ENCODE measurements at regions not wholly inside any gene's neighbourhood (a gene's known extent, or its start where the extent isn't known, plus 50 kb on each side); places are given as distances from the start of the nearest gene placed in this dataset.

- Histone ChIP-seq H3K4me3 (ENCODE audit: low read depth in 1 of 2, low read length in 2 of 2) (no peak overlapping the region), H3K27me3 (ENCODE audit: control insufficient read depth in 1 of 2, insufficient read depth in 2 of 2, low read length in 2 of 2) (no peaks in the 10 kb centered on the region), H3K27ac (ENCODE audit: low read depth in 2 of 2, low read length in 1 of 2) (no peak overlapping the region), H3K36me3 (ENCODE audit: control insufficient read depth in 2 of 2, insufficient read depth in 2 of 2, low read length in 1 of 2) (no peaks in the 10 kb centered on the region), H3K4me1 (ENCODE audit: control insufficient read depth in 2 of 2, insufficient read depth in 2 of 2, low read length in 1 of 2) (no peaks in the 10 kb centered on the region), H3K9me3 (ENCODE audit: control insufficient read depth in 2 of 2, insufficient read depth in 1 of 2, low read depth in 1 of 2, low read length in 1 of 2) (peaks cover 3% of the 10 kb centered on the region in 2 donors)
- 82 to 86% methylated on average over 7 of the region's 7 CpGs for WGBS, 2 donors
Observed at GRCh38 chr11:70619591-70619990, 221.3 kb downstream of the CTTN start.

DNA sequence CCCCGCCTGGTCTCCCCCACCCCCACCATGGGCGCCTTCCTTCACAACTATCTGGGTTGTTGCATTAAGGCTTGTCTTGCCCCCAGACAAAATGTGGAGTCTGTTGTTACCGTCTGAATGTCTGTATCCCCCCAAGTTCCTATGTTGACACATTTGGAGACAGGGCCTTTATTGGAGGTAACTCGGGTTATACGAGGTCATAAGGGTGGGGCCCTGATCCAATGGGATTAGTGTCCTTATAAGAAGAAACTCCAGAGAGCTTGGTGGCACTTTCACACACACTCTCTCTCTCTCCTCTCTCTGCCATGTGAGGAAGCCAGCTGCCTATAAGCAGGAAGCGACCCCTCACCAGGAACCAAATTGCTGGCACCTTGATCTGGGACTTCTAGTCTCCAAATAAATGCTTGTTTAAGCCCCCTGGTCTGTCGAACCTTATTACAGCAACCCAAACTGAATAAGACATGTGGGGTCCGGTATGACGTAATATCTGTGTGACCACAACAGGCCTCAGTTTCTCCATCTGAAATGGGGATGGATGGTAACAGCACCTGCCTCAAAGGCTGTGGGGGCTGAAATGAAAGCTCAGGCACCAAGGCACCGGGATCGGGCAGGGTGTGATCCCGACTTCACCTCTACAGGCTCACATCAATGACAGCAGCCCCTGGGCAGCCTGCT lies 222.3 kb downstream of the CTTN start:
- WGBS, 2 donors: 92 to 93% methylated on average over 12 of the region's 12 CpGs
- Histone ChIP-seq H3K27me3 (ENCODE audit: control insufficient read depth in 1 of 2, insufficient read depth in 2 of 2, low read length in 2 of 2) (no peaks in the 10 kb centered on the region), H3K4me3 (ENCODE audit: low read depth in 1 of 2, low read length in 2 of 2) (no peak overlapping the region), H3K4me1 (ENCODE audit: control insufficient read depth in 2 of 2, insufficient read depth in 2 of 2, low read length in 1 of 2) (no peaks in the 10 kb centered on the region), H3K27ac (ENCODE audit: low read depth in 2 of 2, low read length in 1 of 2) (no peak overlapping the region), H3K9me3 (ENCODE audit: control insufficient read depth in 2 of 2, insufficient read depth in 1 of 2, low read depth in 1 of 2, low read length in 1 of 2) (peaks cover under 1 to 3% of the 10 kb centered on the region in 2 donors), H3K36me3 (ENCODE audit: control insufficient read depth in 2 of 2, insufficient read depth in 2 of 2, low read length in 1 of 2) (no peaks in the 10 kb centered on the region)

DNA sequence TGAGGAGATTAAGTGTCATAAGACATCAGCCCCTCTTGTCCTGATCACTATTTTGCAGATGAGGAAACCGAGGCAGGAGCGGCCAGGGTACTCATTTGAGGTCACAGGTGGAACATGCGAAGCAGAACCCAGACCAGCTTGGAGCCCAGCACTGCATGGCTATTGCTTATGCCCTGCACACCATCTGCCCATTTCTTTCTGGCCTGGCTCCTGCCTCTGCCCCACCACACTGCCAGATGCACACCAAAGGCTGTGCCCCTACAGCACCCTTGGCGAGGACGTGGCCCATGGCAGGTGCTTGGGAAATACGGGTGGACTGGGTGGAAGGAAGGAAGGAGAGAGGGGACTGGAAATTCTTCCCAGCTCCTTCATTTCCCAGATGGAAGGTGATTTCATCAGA lies 222.9 kb downstream of the CTTN start:
- Histone ChIP-seq H3K36me3 (ENCODE audit: control insufficient read depth in 2 of 2, insufficient read depth in 2 of 2, low read length in 1 of 2) (no peaks in the 10 kb centered on the region), H3K4me3 (ENCODE audit: low read depth in 1 of 2, low read length in 2 of 2) (no peak overlapping the region), H3K27ac (ENCODE audit: low read depth in 2 of 2, low read length in 1 of 2) (no peak overlapping the region), H3K27me3 (ENCODE audit: control insufficient read depth in 1 of 2, insufficient read depth in 2 of 2, low read length in 2 of 2) (no peaks in the 10 kb centered on the region), H3K4me1 (ENCODE audit: control insufficient read depth in 2 of 2, insufficient read depth in 2 of 2, low read length in 1 of 2) (no peaks in the 10 kb centered on the region), H3K9me3 (ENCODE audit: control insufficient read depth in 2 of 2, insufficient read depth in 1 of 2, low read depth in 1 of 2, low read length in 1 of 2) (peaks cover 0 to 3% of the 10 kb centered on the region in 2 donors)
- WGBS, 2 donors: 93 to 94% methylated on average over 6 of the region's 6 CpGs

DNA sequence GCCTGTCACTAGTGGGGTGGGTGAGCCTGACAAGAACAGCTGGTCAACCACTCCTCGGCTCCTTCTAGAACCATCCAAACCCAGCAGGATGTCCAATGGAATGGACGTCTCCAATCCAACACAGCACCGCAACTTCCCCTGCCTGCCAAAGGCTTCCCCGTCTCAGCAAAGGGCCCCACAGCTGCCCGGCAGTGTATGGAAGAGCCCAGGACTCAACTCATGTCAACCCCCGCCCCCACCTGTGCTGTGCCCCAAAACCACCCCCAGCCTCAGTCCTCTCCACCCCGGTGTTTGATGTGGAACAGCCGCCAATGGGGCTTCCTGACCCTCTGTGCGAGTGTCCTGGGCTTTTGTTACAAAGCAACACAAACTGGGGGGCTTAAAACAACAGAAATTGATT lies 223.8 kb downstream of the CTTN start:
- H3K27ac ChIP-seq (ENCODE audit: low read depth in 2 of 2, low read length in 1 of 2): no peak overlapping the region
- 91 to 93% methylated on average over 9 of the region's 9 CpGs for WGBS, 2 donors
- peaks cover 0 to 3% of the 10 kb centered on the region in 2 donors for H3K9me3 ChIP-seq (ENCODE audit: control insufficient read depth in 2 of 2, insufficient read depth in 1 of 2, low read depth in 1 of 2, low read length in 1 of 2)
- no peaks in the 10 kb centered on the region for H3K4me1 ChIP-seq (ENCODE audit: control insufficient read depth in 2 of 2, insufficient read depth in 2 of 2, low read length in 1 of 2)
- H3K36me3 ChIP-seq (ENCODE audit: control insufficient read depth in 2 of 2, insufficient read depth in 2 of 2, low read length in 1 of 2): no peaks in the 10 kb centered on the region
- no peaks in the 10 kb centered on the region for H3K27me3 ChIP-seq (ENCODE audit: control insufficient read depth in 1 of 2, insufficient read depth in 2 of 2, low read length in 2 of 2)
- no peak overlapping the region for H3K4me3 ChIP-seq (ENCODE audit: low read depth in 1 of 2, low read length in 2 of 2)

GRCh38 chr11:70623906-70624597 lies 225.7 kb downstream of the CTTN start:
- Histone ChIP-seq H3K9me3 (ENCODE audit: control insufficient read depth in 2 of 2, insufficient read depth in 1 of 2, low read depth in 1 of 2, low read length in 1 of 2) (peaks cover 0 to 3% of the 10 kb centered on the region in 2 donors), H3K27me3 (ENCODE audit: control insufficient read depth in 1 of 2, insufficient read depth in 2 of 2, low read length in 2 of 2) (no peaks in the 10 kb centered on the region), H3K27ac (ENCODE audit: low read depth in 2 of 2, low read length in 1 of 2) (no peak overlapping the region), H3K36me3 (ENCODE audit: control insufficient read depth in 2 of 2, insufficient read depth in 2 of 2, low read length in 1 of 2) (no peaks in the 10 kb centered on the region), H3K4me1 (ENCODE audit: control insufficient read depth in 2 of 2, insufficient read depth in 2 of 2, low read length in 1 of 2) (no peaks in the 10 kb centered on the region), H3K4me3 (ENCODE audit: low read depth in 1 of 2, low read length in 2 of 2) (no peak overlapping the region)
- 58 to 76% methylated on average over 9 of the region's 9 CpGs for WGBS, 2 donors

GRCh38 chr11:70624598-70624993 lies 226.3 kb downstream of the CTTN start:
- Histone ChIP-seq H3K9me3 (ENCODE audit: control insufficient read depth in 2 of 2, insufficient read depth in 1 of 2, low read depth in 1 of 2, low read length in 1 of 2) (peaks cover 0 to 3% of the 10 kb centered on the region in 2 donors), H3K4me1 (ENCODE audit: control insufficient read depth in 2 of 2, insufficient read depth in 2 of 2, low read length in 1 of 2) (no peaks in the 10 kb centered on the region), H3K27ac (ENCODE audit: low read depth in 2 of 2, low read length in 1 of 2) (no peak overlapping the region), H3K36me3 (ENCODE audit: control insufficient read depth in 2 of 2, insufficient read depth in 2 of 2, low read length in 1 of 2) (no peaks in the 10 kb centered on the region), H3K27me3 (ENCODE audit: control insufficient read depth in 1 of 2, insufficient read depth in 2 of 2, low read length in 2 of 2) (no peaks in the 10 kb centered on the region), H3K4me3 (ENCODE audit: low read depth in 1 of 2, low read length in 2 of 2) (no peak overlapping the region)
- 62 to 73% methylated on average over 10 of the region's 10 CpGs for WGBS, 2 donors

DNA sequence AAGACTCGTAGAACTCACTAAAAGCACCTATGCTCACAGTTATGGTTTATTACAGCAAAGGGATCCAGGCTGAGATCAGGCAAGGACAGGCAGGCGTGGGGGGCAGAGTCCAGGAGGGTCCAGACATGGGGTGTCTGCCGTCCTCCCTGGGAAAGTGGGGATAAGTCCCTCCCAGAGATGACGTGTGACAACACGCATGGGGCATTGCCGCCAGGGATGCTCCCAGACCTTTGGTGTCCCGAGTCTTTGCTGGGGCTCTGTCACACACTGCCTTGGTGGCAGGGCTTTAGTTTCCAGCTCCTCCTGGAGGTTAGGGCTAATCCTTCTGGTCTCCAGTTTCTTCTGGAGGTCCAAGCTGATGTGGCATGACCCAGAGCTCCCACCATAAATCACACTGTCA lies 226.7 kb downstream of the CTTN start:
- Histone ChIP-seq H3K9me3 (ENCODE audit: control insufficient read depth in 2 of 2, insufficient read depth in 1 of 2, low read depth in 1 of 2, low read length in 1 of 2) (peaks cover 0 to 3% of the 10 kb centered on the region in 2 donors), H3K4me1 (ENCODE audit: control insufficient read depth in 2 of 2, insufficient read depth in 2 of 2, low read length in 1 of 2) (no peaks in the 10 kb centered on the region), H3K36me3 (ENCODE audit: control insufficient read depth in 2 of 2, insufficient read depth in 2 of 2, low read length in 1 of 2) (no peaks in the 10 kb centered on the region), H3K27ac (ENCODE audit: low read depth in 2 of 2, low read length in 1 of 2) (no peak overlapping the region), H3K27me3 (ENCODE audit: control insufficient read depth in 1 of 2, insufficient read depth in 2 of 2, low read length in 2 of 2) (no peaks in the 10 kb centered on the region), H3K4me3 (ENCODE audit: low read depth in 1 of 2, low read length in 2 of 2) (no peak overlapping the region)
- 71 to 72% methylated on average over 7 of the region's 7 CpGs for WGBS, 2 donors

GRCh38 chr11:70625582-70626518 lies 227.5 kb downstream of the CTTN start:
- Histone ChIP-seq H3K27me3 (ENCODE audit: control insufficient read depth in 1 of 2, insufficient read depth in 2 of 2, low read length in 2 of 2) (no peaks in the 10 kb centered on the region), H3K36me3 (ENCODE audit: control insufficient read depth in 2 of 2, insufficient read depth in 2 of 2, low read length in 1 of 2) (no peaks in the 10 kb centered on the region), H3K4me3 (ENCODE audit: low read depth in 1 of 2, low read length in 2 of 2) (no peak overlapping the region), H3K9me3 (ENCODE audit: control insufficient read depth in 2 of 2, insufficient read depth in 1 of 2, low read depth in 1 of 2, low read length in 1 of 2) (no peaks in the 10 kb centered on the region), H3K4me1 (ENCODE audit: control insufficient read depth in 2 of 2, insufficient read depth in 2 of 2, low read length in 1 of 2) (no peaks in the 10 kb centered on the region), H3K27ac (ENCODE audit: low read depth in 2 of 2, low read length in 1 of 2) (no peak overlapping the region)
- 64 to 75% methylated on average over 19 to 20 of the region's 20 CpGs for WGBS, 2 donors

DNA sequence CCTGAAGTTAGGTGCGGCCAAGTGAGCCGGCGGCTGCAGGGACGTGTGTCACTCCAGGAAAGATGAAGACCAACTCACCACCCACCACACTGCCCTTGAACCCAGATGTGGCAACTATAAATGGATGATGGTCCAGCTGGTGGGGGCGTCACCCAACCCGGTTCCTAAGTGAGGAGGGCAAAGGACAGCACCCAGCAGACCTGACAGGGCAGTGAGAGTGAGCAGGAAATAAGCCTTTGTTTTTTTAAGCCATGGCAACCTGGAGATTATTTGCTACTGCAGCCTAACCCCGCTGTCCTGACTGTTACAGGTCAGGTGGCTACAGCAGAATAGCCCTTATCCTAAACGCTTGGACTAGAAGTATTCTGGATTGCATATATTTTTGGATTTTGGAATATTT lies 228.9 kb downstream of the CTTN start:
- no peak overlapping the region for H3K27ac ChIP-seq (ENCODE audit: low read depth in 2 of 2, low read length in 1 of 2)
- H3K4me1 ChIP-seq (ENCODE audit: control insufficient read depth in 2 of 2, insufficient read depth in 2 of 2, low read length in 1 of 2): no peaks in the 10 kb centered on the region
- no peaks in the 10 kb centered on the region for H3K9me3 ChIP-seq (ENCODE audit: control insufficient read depth in 2 of 2, insufficient read depth in 1 of 2, low read depth in 1 of 2, low read length in 1 of 2)
- H3K36me3 ChIP-seq (ENCODE audit: control insufficient read depth in 2 of 2, insufficient read depth in 2 of 2, low read length in 1 of 2): no peaks in the 10 kb centered on the region
- 69 to 79% methylated on average over 8 of the region's 8 CpGs for WGBS, 2 donors
- H3K27me3 ChIP-seq (ENCODE audit: control insufficient read depth in 1 of 2, insufficient read depth in 2 of 2, low read length in 2 of 2): no peaks in the 10 kb centered on the region
- H3K4me3 ChIP-seq (ENCODE audit: low read depth in 1 of 2, low read length in 2 of 2): no peak overlapping the region

All from esophagus (tissue), 2 donors.